ENCODE measurements at regions not wholly inside any gene's neighbourhood (a gene's known extent, or its start where the extent isn't known, plus 50 kb on each side); places are given as distances from the start of the nearest gene placed in this dataset.

DNA sequence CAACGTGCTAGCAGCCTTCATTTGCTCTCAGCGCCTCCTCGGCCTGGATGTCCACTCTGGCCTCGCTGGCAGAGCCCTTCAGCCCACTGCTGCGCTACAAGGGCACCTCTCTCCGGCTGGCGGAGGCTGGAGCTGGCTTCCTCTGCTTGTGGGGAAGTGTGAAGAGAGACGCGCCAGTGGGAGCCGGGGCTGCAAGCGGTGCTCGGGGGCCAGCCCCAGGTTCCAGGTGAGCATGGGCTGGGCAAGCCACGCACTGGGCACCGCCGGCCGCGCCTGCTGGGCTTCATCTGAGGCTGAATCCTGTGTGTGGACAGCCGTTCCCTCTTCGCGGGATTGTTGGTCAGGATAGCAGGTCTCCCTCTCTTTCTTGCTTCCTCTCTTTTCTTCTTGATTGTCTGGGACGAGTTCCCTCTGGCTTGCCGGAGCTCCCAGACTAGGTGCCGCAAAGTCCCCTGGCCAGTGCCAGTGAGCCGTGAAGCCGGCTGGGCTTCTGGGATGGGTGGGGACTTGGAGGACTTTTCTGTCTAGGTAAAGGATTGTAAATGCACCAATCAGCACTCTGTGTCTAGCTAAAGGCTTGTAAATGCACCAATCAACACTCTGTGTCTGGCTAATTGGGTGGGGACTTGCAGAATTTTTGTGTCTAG is 165.0 kb downstream of the HEPH start:
- TF ChIP-seq, protein P1, sequence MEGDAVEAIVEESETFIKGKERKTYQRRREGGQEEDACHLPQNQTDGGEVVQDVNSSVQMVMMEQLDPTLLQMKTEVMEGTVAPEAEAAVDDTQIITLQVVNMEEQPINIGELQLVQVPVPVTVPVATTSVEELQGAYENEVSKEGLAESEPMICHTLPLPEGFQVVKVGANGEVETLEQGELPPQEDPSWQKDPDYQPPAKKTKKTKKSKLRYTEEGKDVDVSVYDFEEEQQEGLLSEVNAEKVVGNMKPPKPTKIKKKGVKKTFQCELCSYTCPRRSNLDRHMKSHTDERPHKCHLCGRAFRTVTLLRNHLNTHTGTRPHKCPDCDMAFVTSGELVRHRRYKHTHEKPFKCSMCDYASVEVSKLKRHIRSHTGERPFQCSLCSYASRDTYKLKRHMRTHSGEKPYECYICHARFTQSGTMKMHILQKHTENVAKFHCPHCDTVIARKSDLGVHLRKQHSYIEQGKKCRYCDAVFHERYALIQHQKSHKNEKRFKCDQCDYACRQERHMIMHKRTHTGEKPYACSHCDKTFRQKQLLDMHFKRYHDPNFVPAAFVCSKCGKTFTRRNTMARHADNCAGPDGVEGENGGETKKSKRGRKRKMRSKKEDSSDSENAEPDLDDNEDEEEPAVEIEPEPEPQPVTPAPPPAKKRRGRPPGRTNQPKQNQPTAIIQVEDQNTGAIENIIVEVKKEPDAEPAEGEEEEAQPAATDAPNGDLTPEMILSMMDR (conservative IDR thresholded peaks at IDR 0.05 in 1 of 2, IDR thresholded peaks at IDR 0.05 in 1 of 2; ENCODE audit: extremely low read depth in 1 of 2, insufficient read depth in 1 of 2, low read depth in 1 of 2, low read length in 2 of 2), result no peak
- TF ChIP-seq EZH2 (IDR thresholded peaks at IDR 0.05; ENCODE audit: borderline replicate concordance, low read length), result no peak

Data from mammary epithelial cell (primary cell).